Ovary (tissue), 3 donors: ENCODE measurements at regions not wholly inside any gene's neighbourhood (a gene's known extent, or its start where the extent isn't known, plus 50 kb on each side); places are given as distances from the start of the nearest gene placed in this dataset.

Source experiments
- CTCF ChIP-seq, 3 donors: fragments of 450-650 bp in 2 of 3; fragments of 200-600 bp in 1 of 3; IDR thresholded peaks; one replicate each; pipeline versions ENCODE4 v1.5.1 to v1.8.0; 2016 to 2022; ENCODE audit warnings: antibody characterized with exemption in 3 of 3, mild to moderate bottlenecking in 1 of 3
- EP300 ChIP-seq: sonication (generic); formaldehyde crosslinking; IDR thresholded peaks from one replicate; pipeline ENCODE4 v1.6.1; 2017; ENCODE audit warnings: antibody characterized with exemption
- POLR2A ChIP-seq: fragments of 450-650 bp; IDR thresholded peaks from one replicate; pipeline ENCODE4 v1.6.1; 2017; ENCODE audit warnings: antibody characterized with exemption, mild to moderate bottlenecking, moderate library complexity
- donor health status: DM: no; HTN: no; CAD: no.

DNA sequence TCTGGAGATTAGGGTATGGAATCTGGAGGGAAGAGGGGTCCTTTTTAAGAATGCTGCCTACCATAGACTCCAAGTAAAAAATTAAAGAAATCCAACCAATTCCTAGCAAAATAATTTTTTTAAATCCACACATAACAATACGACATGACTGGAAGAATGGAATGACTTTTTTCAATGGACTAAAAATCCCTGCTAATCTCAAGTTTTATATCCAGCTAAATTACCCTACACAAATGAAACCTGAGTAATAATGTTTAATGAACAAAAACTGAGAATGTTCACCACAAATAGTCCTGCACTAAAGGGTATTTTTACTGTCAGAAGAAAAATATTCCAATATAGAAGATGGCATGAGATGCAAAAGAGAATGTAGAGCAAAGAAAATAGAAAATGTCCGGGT lies 220.3 kb upstream of the AGTR1 start:
- TF ChIP-seq CTCF (IDR thresholded peaks at IDR 0.05) (no peak), POLR2A (no peak), EP300 (no peak)
